ENCODE measurements at regions not wholly inside any gene's neighbourhood (a gene's known extent, or its start where the extent isn't known, plus 50 kb on each side); places are given as distances from the start of the nearest gene placed in this dataset.

GRCh38 chr13:44646044-44646443, 69.9 kb upstream of the TSC22D1 start:
- FAIRE-seq (no peak), DNase-seq (ENCODE audit: low read depth, low spot score) (no peak)
- Histone ChIP-seq H2AFZ (ENCODE audit: low read depth, low read length) (no peak overlapping the region), H3K9ac (replicated peaks; ENCODE audit: extremely low read depth, insufficient read depth, low read length) (no peak overlapping the region), H4K20me1 (replicated peaks; ENCODE audit: control insufficient read depth, extremely low read depth, insufficient read depth, low read length) (no peaks in the 10 kb centered on the region), H3K9me3 (replicated peaks; ENCODE audit: control insufficient read depth, insufficient read depth, low read length) (no peaks in the 10 kb centered on the region), H3K4me3 (replicated peaks in 1 of 3; ENCODE audit: insufficient read depth in 1 of 3, low read depth in 1 of 3, low read length in 3 of 3) (no peak overlapping the region), H3K9me1 (replicated peaks; ENCODE audit: control insufficient read depth, extremely low read depth, insufficient read depth, low read length) (no peaks in the 10 kb centered on the region), H3K36me3 (ENCODE audit: control insufficient read depth in 2 of 2, extremely low read depth in 1 of 2, insufficient read depth in 2 of 2, low read length in 2 of 2) (no peaks in the 10 kb centered on the region), H3K4me1 (ENCODE audit: control insufficient read depth, extremely low read depth, insufficient read depth, low read length) (no peaks in the 10 kb centered on the region), H3K4me2 (ENCODE audit: insufficient read depth, low read length) (no peak overlapping the region), H3K27ac (ENCODE audit: insufficient read depth, low read depth, low read length) (no peak overlapping the region), H3K27me3 (ENCODE audit: control insufficient read depth in 2 of 2, insufficient read depth in 2 of 2, low read length in 2 of 2) (no peaks in the 10 kb centered on the region), H3K79me2 (ENCODE audit: control insufficient read depth, insufficient read depth, low read length) (no peaks in the 10 kb centered on the region)
- dilution Hi-C loops (cut with MboI; ENCODE audit: extremely low pct_ligation_motif_present, low sequenced_read_pairs), result no loop called here
- intact Hi-C loops (cut with micrococcal nuclease), result no loop called here
- POLR2A ChIA-PET, result no interaction called here
- no peak for TF ChIP-seq EZH2 (IDR thresholded peaks at IDR 0.05; ENCODE audit: borderline replicate concordance, low read depth, low read length, severe bottlenecking)
- TF ChIP-seq MAX (IDR thresholded peaks at IDR 0.05; ENCODE audit: insufficient read depth, insufficient read length), result no peak
- no peak for TF ChIP-seq POLR2A (IDR thresholded peaks at IDR 0.05; ENCODE audit: low read depth, low read length)
- TF ChIP-seq CTCF (IDR thresholded peaks at IDR 0.05; ENCODE audit: extremely low read depth in 1 of 2, insufficient read depth in 1 of 2, low read depth in 1 of 2, low read length in 2 of 2), result no peak
- no peak for TF ChIP-seq FOS (IDR thresholded peaks at IDR 0.05; ENCODE audit: borderline replicate concordance, insufficient read depth, low read length)
- no peak for TF ChIP-seq GATA2 (IDR thresholded peaks at IDR 0.05; ENCODE audit: insufficient read depth, insufficient read length, low read depth, low read length)
- no peak for TF ChIP-seq MYC (IDR thresholded peaks at IDR 0.05; ENCODE audit: low read depth, low read length)
- no peak for TF ChIP-seq POLR2AphosphoS5 (IDR thresholded peaks at IDR 0.05; ENCODE audit: insufficient read depth, low read depth, low read length)
- no peak for TF ChIP-seq JUN (IDR thresholded peaks at IDR 0.05; ENCODE audit: borderline replicate concordance, insufficient read depth, insufficient read length, low read depth)
- CTCF ChIA-PET, result interaction anchor here (1.2 to 1.8 kb wide), 2 partner anchors 22 to 401 kb away, joined by 4 read pairs; no protein-coding TSS in a partner anchor
- BruUV-seq (replicated peaks), result no TSS peak
